GM19438 (cell line): ENCODE measurements at regions not wholly inside any gene's neighbourhood (a gene's known extent, or its start where the extent isn't known, plus 50 kb on each side); places are given as distances from the start of the nearest gene placed in this dataset.

Experiments used
- ATAC-seq: cut with Tn5 transposase; IDR thresholded peaks from one replicate; pipeline ENCODE4 v1.9.1; 2021; ENCODE audit warnings: low read depth; ENCODE audit not compliant: unreplicated experiment

DNA sequence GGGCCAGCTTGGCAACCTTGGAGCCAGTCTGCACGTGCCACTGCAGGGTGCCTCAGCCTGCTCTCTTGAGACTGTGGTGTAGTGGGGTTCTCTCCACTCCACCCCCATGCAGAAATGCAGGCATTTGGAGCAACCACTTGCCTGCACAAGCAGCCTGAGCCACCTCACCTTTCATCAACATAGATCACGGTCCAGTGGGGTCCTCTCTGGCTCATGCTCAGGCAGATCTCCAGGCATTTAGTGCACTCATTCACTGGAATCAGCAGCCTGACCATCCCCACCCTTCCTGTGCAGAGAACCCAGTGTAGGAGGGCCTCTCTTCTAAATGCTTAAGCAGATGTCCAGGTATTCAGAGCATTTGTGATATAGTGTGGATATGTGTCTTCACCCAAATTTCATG lies 2330.1 kb downstream of the PCDH9 start:
- no peak for ATAC-seq

DNA sequence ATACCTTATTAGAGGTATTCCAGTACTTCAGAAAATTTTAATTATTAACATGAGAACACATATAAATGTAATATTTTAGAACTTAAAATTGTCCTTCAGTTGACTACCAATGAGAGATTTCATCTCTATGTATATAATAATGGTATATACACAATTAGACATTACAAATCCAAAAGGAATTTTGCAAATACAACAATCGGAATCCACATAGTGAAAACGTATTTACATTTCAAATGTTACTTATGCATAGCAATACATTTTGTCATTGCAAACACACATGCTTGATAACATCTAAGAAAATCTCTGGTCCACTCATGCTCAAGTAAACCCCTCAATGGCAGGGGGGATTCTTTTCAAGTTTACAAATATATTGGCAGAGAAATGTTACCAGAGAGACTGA lies 2345.2 kb downstream of the PCDH9 start:
- no peak for ATAC-seq

DNA sequence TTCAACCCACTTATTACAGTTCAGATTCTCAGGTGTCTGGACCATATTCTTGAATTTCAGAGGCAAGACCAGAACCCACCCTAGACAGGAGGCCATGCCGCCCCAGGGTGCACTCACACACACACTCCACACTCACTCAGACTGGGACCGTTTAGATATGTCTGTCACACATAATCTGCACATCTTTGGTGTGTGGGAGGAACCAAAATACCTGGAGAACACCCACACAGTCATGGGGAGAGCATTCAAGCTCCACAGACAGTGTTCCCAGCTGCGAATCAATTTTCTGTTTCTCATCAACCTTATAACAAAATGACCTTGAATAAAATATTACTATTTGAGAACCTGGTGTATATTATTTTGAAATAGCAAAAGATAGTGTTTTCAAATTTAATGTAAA lies 2353.0 kb downstream of the PCDH9 start:
- ATAC-seq, result no peak

DNA sequence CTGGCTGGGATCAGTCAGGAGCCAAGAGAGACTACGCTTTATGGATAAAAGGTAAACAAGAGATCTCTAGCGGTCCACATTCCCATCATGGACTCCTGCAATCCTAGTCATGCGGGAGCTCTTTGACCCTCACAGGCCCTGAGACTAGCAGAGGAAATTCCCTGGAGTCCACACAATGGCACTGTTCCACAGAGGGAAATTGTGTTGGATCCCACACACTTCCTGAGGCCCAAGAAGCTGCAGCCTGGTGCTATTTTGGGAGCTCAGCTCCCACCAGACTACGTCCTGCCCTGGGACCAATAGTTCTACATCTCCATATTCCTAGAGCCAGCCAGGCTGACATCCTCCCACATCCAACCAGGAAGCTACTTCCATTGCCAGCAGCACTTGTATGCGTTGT lies 2358.4 kb downstream of the PCDH9 start:
- ATAC-seq, result no peak

DNA sequence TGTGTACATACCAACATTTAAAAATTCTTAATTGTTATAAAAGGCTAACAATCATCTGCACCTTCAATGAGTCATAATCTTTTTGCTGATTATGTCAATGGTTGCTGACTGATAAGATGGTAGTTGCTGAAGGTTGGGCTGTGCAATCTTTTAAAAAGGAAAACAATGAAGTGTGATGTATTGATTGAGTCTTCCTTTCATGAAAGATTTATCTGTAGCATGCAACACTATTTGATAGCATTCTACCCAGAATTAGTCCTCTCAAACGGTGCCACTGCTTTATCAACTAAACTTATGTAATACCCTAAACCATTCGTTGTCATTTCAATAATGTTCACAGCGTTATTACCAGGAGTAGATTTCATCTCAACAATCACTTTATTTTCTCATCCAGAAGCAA lies 2360.6 kb downstream of the PCDH9 start:
- no peak for ATAC-seq

DNA sequence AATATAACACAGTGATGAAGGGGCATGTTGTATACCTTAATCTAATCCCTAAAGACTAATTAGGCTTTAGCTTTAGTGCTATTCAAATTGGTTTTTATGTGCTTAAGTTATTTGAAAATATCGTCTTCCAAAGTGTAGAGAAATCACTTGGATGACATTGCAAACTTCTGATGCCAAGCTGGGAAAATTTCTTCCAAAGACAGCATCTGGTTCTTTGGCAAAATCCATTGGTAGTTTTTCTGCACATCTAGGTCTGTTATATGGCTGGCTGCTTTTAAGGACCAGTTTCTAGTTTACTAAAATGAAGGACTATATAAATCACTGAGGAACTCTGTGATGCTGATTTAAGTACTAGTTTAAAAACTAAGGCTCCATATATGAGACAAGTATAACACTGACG lies 2362.3 kb downstream of the PCDH9 start:
- ATAC-seq, result no peak

DNA sequence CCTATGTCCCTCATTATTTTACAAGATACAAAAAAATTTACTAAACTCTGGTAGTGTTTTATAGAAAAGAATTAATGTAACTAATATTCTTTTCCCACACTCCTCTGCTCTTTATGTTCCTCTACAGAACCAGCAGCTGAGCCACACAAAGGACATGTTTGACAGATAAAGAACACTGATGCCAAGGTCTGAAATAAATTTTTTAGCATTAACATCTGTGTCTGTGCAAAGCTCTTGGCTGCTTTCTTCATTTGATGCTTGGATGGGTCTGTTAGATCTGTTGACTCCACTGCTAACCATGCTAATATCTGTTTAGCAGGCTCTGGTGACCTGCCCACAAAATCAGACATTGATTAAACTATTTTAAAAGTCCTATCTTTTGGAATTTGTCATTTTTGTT lies 2363.8 kb downstream of the PCDH9 start:
- no peak for ATAC-seq

DNA sequence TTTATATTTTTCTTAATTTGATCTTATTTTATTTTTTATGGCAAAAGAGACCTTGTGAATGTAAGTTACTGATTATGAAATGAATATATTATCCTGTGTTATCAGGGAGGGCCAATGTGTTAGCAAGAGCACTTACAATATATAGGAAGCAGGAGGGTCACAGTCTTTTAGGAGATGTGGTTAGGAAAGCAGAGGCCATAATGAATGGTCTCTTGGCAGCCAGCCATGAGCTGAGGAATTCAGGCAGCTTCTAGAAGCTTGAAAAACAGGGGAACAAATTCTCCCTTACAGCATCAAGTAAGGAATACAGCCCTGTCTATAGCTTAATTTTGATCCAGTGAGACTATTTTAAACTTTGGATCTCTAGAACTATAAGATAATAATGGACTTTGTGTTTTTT lies 2374.6 kb downstream of the PCDH9 start:
- ATAC-seq, result no peak

DNA sequence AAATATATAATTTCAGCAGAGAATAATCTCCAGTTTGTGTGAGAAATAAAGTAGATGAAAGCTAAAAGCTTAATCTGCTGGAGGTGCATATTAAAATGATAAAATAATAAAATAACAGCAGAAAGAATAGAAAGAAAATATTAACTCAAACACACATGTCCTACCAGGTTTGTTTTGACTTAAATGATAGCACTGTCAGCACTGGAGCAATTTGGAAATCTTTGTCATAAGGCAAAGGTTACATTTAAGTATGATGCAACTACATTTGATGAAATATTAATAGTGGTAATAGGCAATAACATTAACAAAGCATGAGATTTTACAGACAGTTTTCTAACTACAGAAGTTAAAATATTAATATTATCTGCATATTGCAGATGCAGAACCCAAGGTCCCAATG lies 2380.1 kb downstream of the PCDH9 start:
- no peak for ATAC-seq

DNA sequence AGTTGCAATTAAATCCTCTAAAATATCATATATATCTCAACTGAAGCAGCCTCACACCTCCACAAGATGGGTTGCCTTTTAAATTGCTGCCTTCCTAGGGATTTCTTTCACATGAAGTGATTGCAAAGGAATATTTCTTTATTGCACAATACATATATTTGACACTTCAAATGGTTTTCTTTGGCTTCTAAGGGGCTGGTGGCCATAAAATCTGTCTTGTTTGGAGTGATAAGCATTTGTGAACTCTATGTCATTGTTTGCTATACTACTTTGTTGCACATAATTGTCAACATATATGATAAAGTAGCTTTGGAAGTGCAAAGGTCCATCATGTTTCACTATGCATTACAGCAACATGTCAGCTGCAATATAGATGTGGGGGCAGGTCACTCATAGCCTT lies 2380.9 kb downstream of the PCDH9 start:
- ATAC-seq, result no peak

DNA sequence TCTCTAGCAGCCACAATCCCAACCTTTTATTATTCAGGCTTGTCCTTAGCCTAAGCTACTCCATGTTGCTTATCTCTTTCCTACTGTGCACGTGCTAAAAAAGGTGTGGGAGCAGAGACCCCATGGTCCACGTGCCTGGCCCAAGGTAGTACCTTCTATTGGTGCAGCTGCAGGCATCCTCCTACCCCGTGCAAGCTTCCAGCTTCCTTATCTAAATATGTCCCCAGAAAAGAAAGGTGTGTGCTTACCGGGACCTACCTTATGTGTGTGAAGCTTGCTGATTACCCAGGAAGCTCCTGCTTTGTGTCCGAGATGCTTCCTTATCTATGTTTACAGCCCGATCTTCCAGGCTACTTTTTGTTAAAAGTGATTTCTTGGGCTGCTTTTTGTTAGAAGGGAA lies 2382.4 kb downstream of the PCDH9 start:
- no peak for ATAC-seq

DNA sequence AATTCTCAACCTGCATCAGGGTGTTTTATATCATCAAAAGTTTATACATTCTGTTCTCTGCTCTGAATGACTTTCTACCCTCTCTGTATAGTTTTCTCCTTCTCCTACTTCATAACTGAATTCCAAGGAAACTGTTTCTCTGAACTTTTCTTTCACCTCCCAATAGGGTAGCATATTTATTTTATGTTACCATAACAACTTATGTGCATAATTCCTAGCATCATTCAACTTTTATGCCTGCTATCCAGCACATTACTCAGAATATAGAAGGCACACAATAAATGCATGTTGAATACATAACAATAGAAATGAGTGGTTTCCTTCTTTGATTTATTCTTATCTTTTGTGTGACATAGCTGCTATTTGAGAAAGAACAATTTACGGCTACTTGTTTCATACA lies 2385.0 kb downstream of the PCDH9 start:
- no peak for ATAC-seq

DNA sequence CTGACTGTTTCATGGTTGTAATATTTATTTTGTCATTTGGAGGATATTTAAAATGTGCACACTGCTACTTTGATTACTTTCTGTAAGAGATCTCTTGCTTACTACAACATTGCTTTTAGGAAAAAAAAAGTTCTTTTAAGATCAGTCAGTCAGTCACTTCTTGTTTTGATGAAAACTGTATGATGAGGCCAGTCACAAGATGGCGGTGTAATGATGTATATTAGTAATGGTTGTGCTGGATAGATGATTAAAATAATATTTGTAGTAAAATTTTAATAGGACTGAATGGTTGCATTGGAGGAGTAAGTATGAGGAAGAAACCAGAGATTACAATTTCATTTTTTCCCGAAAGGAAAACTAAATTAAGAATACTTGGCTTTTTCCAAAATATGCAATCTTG lies 2411.1 kb downstream of the PCDH9 start:
- no peak for ATAC-seq

DNA sequence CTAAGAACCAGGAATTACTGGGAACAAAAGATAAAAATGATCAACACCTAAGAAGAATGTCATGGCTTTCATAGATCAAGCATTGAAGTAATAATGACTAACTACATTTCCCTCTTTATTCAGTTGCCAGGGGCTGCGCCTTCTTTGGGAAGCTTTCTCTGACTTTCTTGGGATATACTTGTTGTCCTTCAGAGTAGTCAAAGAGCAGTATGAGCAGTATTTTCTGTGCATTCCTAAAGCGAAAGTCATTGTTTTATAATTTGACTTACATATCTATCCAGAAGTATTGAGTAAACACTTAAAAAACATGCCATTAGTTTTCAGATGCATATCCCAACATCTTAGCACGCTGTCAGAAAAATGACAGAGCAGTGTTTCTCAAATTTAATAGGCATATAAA lies 2412.4 kb downstream of the PCDH9 start:
- ATAC-seq, result no peak

DNA sequence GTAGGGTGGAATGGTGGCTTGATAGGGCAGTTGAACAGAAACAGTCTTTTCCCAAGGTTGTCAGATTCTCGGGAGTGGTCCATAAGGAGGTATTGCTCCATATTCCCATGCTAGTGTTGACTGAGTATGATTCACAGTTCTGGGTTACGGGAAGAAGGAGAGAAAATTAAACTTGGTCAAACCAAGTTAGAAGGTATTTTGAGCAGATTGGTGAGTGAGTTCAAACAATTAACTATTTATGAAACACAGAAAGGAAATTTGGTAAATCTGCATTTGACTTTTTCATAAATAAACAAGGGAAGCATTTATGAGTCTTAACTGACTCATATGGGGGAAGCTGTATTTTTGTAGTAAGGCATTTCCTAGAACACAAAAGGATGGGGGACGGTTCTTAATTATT lies 2419.4 kb downstream of the PCDH9 start:
- no peak for ATAC-seq

DNA sequence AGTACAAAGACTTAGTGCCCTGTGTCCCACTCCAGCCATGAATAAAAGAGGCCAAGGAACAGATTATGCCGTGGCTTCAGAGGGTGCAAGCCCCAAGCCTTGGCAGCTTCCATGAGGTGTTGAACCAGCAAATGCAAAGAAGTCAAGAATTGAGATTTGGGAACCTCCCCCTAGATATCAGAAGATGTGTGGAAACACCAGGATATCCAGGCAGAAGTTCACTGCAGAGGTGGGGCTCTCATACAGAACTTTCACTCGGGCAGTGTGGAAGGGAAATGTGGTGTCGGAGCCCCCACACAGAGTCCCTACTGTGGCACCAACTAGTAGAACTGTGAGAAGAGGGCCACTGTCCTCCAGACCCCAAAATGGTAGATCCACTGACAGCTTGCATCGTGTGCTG lies 2421.4 kb downstream of the PCDH9 start:
- no peak for ATAC-seq

DNA sequence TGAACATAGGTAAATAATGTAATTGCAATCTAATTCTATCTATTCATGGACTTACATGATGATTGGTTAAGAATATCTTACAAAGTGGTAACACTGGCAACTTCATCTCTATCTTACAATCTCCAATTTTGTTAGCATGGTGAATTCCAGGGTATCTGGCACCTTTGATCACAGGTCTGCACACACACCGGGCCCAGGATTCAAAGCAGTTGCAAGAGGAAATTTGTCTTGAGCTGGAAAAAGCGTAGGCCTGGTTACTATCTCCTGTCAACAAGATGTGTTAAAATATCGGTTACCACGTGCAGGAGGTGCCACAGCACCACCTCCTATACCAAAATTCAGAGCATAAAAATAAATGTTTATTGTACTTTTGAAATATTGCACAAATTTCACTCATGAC lies 2428.4 kb downstream of the PCDH9 start:
- ATAC-seq, result no peak

DNA sequence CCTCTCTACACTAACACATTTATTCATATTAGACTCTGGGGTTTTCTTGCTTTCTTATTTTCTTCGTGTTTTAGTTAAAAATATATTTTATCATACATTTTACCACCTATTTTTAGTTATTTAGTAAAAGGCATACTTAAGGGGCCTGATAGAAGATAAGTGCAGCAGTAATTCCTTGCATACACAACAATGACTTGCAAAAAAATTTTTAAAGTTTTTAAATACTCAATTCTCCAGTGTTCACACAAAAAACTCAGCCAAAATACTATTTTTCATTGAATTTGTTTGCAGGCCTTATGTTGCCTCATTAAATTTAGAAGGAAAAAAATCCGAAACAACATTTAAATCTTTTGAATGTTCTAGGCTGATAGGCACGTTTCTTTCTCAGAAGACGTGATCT lies 2431.7 kb downstream of the PCDH9 start:
- ATAC-seq, result no peak

DNA sequence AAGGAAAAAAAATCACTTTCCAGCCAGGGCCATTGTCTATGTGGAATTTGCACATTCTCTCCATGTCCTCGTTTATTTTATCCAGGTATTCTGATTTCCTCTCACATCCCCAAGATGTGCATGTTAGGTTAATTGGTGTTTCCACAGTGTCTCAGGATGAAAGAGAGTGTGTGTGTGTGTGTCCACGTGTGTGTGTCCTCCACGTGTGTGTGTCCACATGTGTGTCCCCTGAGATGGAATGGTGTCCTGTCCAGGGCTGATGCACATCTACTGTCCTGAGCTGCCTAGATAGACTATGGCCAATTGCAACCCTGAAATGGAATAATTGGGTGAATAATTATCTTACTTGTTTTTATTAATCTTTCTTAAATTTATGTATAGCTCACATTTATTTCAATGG lies 2436.5 kb downstream of the PCDH9 start:
- ATAC-seq, result no peak

DNA sequence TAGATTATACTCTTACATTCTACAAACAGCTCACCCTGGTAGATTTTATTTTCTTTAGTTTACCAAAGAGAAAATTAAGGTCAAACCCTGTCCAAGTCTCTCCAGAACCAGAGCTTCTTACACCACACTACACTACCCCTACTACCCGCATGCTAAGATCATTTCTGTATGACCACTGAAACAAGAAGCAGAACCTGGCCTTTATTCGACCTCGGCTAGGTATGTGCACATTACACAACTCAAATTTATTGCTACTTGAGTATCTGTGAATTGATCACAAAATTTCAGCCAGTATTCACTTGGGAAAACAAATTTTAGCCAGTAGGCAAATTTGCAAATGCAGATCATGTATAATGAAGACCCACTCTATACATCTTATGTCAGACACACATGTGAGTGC lies 2437.0 kb downstream of the PCDH9 start:
- no peak for ATAC-seq

DNA sequence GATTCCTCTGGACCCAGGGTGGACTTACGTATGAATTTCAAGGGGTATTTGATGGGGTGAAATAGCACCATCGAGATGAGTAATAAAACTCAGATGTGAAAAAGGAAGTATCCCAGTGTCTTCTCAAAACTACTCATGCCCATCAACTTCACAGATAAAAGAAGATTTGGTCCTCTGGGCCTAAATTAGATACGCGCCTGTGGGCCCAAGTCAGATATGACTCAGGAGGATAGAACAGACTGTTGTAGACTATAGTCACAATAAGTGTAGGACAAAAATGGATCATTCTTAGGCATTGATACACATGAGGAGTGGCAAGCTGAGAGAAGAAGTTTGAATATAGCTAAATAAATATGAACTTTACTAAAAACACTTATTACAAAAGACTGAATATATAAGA lies 2438.8 kb downstream of the PCDH9 start:
- no peak for ATAC-seq

DNA sequence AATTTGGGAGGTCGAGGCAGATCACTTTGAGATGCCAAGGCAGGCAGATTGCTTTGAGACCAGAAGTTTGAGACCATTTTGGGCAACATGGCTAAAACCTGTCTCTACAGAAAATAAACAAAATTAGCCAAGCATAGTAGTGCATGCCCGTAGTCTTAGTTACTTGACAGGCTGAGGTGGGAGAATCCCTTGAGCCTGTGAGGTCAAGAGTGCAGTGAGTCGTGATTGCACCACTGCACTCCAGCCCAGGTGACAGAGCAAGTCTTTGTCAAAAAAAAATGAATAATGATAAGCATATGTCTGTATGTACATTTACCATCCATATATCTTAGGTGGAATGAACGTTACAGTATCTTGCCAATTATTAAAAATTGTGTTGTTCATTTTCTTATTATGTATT lies 2447.7 kb downstream of the PCDH9 start:
- no peak for ATAC-seq

DNA sequence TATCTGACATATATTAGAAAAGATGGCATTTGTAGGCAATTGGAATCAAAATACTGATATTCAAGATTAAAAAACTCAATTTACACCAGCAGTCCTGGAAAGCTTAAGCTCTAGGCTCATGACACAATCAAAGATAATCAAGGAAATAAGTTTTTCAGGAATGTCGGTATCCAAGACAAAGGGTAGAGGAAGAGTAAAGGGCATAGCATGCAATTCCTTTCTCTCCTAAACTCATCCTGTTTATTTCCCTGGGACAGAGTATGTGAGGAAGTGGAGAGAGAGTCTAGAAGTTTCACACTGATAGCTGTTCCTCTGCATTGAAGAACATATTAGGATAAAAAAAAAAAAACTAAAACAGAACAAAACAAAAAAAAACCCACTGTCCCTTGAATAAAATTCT lies 2452.1 kb downstream of the PCDH9 start:
- ATAC-seq, result no peak

DNA sequence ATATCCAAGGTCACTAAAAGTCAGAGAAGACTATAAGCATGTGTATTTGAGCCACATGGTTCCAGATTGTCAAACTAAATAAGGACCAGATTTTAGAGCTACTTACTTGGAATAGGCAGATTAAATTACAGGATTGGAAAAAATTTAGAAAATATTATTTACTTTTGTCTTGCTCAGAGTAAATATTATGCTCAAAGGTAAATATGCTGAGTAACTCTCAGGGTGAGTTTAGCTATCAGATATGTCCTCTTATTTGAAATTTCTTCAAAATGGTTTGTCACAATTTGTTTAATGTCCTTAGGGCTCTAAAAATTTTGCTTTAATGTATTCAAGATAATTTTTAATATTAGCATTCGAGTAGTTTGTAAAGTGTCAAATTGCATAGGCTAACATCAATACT lies 2455.2 kb downstream of the PCDH9 start:
- no peak for ATAC-seq
